Keratinocyte (primary cell): ENCODE measurements at regions not wholly inside any gene's neighbourhood (a gene's known extent, or its start where the extent isn't known, plus 50 kb on each side); places are given as distances from the start of the nearest gene placed in this dataset.

Experiments used
- DNase-seq: peaks from one replicate; pipeline ENCODE4 v3.0.0-alpha.2; 2011; ENCODE audit warnings: low read depth, missing footprints, low spot score
- FAIRE-seq: peaks from 2 replicates; lab custom pipeline; 2011; peaks lifted over from hg19 to GRCh38; lab: Jason Lieb, UNC
- H2AFZ ChIP-seq: 2 replicates; pipeline ENCODE4 v1.6.0; 2012; ENCODE audit warnings: low read length, control low read depth, inconsistent platforms; ENCODE audit not compliant: control insufficient read depth
- H3K27ac ChIP-seq: 2 replicates; pipeline ENCODE4 v1.5.1; 2011; ENCODE audit warnings: low read length; ENCODE audit not compliant: control insufficient read depth, insufficient read depth
- H3K27me3 ChIP-seq: 3 replicates; pipeline ENCODE4 v1.6.0; 2011; ENCODE audit warnings: low read length; ENCODE audit not compliant: control insufficient read depth, insufficient read depth; ENCODE audit errors: extremely low read depth
- H3K36me3 ChIP-seq, 2 experiments: 2 replicates in 1 of 2; 3 replicates in 1 of 2; pipeline ENCODE4 v1.5.1; 2011; ENCODE audit warnings: low read length in 2 of 2, mild to moderate bottlenecking in 1 of 2; ENCODE audit not compliant: control insufficient read depth in 2 of 2, insufficient read depth in 2 of 2; ENCODE audit errors: extremely low read depth in 1 of 2
- H3K4me1 ChIP-seq: 3 replicates; pipeline ENCODE4 v1.5.1; 2011; ENCODE audit warnings: low read length; ENCODE audit not compliant: control insufficient read depth, insufficient read depth; ENCODE audit errors: extremely low read depth
- H3K4me2 ChIP-seq: 3 replicates; pipeline ENCODE4 v1.6.0; 2011; ENCODE audit warnings: low read depth, low read length; ENCODE audit not compliant: control insufficient read depth, insufficient read depth; ENCODE audit errors: extremely low read depth
- H3K4me3 ChIP-seq, 3 experiments: fragments of 200-600 bp in 1 of 3; sonication (generic) in 1 of 3; 2 replicates in 2 of 3; 3 replicates in 1 of 3; pipeline ENCODE4 v1.5.1; 2011 to 2016; ENCODE audit warnings: low read length in 3 of 3, mild to moderate bottlenecking in 3 of 3, control low read depth in 2 of 3, inconsistent platforms in 1 of 3, low read depth in 1 of 3, mixed read lengths in 1 of 3, mixed run types in 1 of 3, moderate library complexity in 1 of 3; ENCODE audit not compliant: control insufficient read depth in 2 of 3, insufficient read depth in 2 of 3; ENCODE audit errors: extremely low read depth in 1 of 3
- H3K79me2 ChIP-seq: 2 replicates; pipeline ENCODE4 v1.6.0; 2012; ENCODE audit warnings: low read length; ENCODE audit not compliant: control insufficient read depth, insufficient read depth
- H3K9ac ChIP-seq: 3 replicates; pipeline ENCODE4 v1.6.0; 2011; ENCODE audit warnings: low read length; ENCODE audit not compliant: control insufficient read depth, insufficient read depth; ENCODE audit errors: extremely low read depth
- H3K9me1 ChIP-seq: 3 replicates; pipeline ENCODE4 v1.6.0; 2011; ENCODE audit warnings: low read length; ENCODE audit not compliant: control insufficient read depth, insufficient read depth; ENCODE audit errors: extremely low read depth
- H3K9me3 ChIP-seq: 2 replicates; pipeline ENCODE4 v1.5.1; 2012; ENCODE audit warnings: low read depth, low read length; ENCODE audit not compliant: control insufficient read depth
- H4K20me1 ChIP-seq: 3 replicates; pipeline ENCODE4 v1.6.0; 2011; ENCODE audit warnings: low read length; ENCODE audit not compliant: control insufficient read depth, insufficient read depth; ENCODE audit errors: extremely low read depth
- CTCF ChIP-seq, 3 experiments: IDR thresholded peaks in 1 of 3; conservative IDR thresholded peaks in 1 of 3; optimal IDR thresholded peaks in 1 of 3; 2 replicates in 2 of 3; 3 replicates in 1 of 3; pipeline versions ENCODE3 to v1.5.1; 2011; ENCODE audit warnings: low read length in 3 of 3, mild to moderate bottlenecking in 3 of 3, moderate library complexity in 2 of 3, control low read depth in 1 of 3, inconsistent platforms in 1 of 3; ENCODE audit not compliant: insufficient read depth in 2 of 3; ENCODE audit errors: extremely low read depth in 1 of 3
- EZH2 ChIP-seq: IDR thresholded peaks from one replicate; pipeline ENCODE4 v1.6.1; 2012; ENCODE audit warnings: inconsistent platforms, mild to moderate bottlenecking, low read length, moderate library complexity
- dilution Hi-C: fragments of 300-500 bp; cut with MboI; formaldehyde crosslinking; loops from one replicate; pipeline ENCODE4 v1.7.0; 2020; ENCODE audit warnings: low sequenced_read_pairs; ENCODE audit not compliant: extremely low pct_ligation_motif_present

GRCh38 chr5:111973961-111974360 is 217.0 kb upstream of the NREP start:
- TF ChIP-seq EZH2: no peak
- TF ChIP-seq CTCF (optimal IDR thresholded peaks at IDR 0.05 in 1 of 3, IDR thresholded peaks at IDR 0.05 in 1 of 3, conservative IDR thresholded peaks at IDR 0.05 in 1 of 3; ENCODE audit: extremely low read depth in 1 of 3, insufficient read depth in 2 of 3, low read length in 3 of 3): no peak
- Histone ChIP-seq H3K79me2 (no peaks in the 10 kb centered on the region), H4K20me1 (no peaks in the 10 kb centered on the region), H3K9ac (no peak overlapping the region), H3K4me2 (no peak overlapping the region), H2AFZ (no peak overlapping the region), H3K27me3 (peaks cover 2% of the 10 kb centered on the region), H3K4me3 (no peak overlapping the region), H3K36me3 (no peaks in the 10 kb centered on the region), H3K4me1 (no peaks in the 10 kb centered on the region), H3K9me1 (no peaks in the 10 kb centered on the region), H3K9me3 (no peaks in the 10 kb centered on the region), H3K27ac (no peak overlapping the region)
- dilution Hi-C loops: no loop called here
- DNase-seq (no peak), FAIRE-seq (no peak)

- Histone ChIP-seq H4K20me1 (no peaks in the 10 kb centered on the region), H3K36me3 (no peaks in the 10 kb centered on the region), H3K27ac (no peak overlapping the region), H3K27me3 (peaks cover 2% of the 10 kb centered on the region), H3K9me1 (no peaks in the 10 kb centered on the region), H3K9ac (no peak overlapping the region), H3K4me3 (no peak overlapping the region), H3K9me3 (no peaks in the 10 kb centered on the region), H3K4me1 (no peaks in the 10 kb centered on the region), H3K4me2 (no peak overlapping the region), H3K79me2 (no peaks in the 10 kb centered on the region), H2AFZ (no peak overlapping the region)
- TF ChIP-seq CTCF (optimal IDR thresholded peaks at IDR 0.05 in 1 of 3, IDR thresholded peaks at IDR 0.05 in 1 of 3, conservative IDR thresholded peaks at IDR 0.05 in 1 of 3; ENCODE audit: extremely low read depth in 1 of 3, insufficient read depth in 2 of 3, low read length in 3 of 3) (no peak), EZH2 (no peak)
- dilution Hi-C loops: no loop called here
- DNase-seq (no peak), FAIRE-seq (no peak)
These were observed 215.6 kb upstream of the NREP start for GRCh38 chr5:111972548-111972947.
